ENCODE measurements at regions not wholly inside any gene's neighbourhood (a gene's known extent, or its start where the extent isn't known, plus 50 kb on each side); places are given as distances from the start of the nearest gene placed in this dataset.
"Not testable (repeated sequence)": the region's sequence is repeated elsewhere in the genome, so short reads cannot be mapped to it uniquely, and the experiment has no call there.

- no peak for DNase-seq
Observed at GRCh38 chr14:29982171-29982570, 54.5 kb upstream of the PRKD1 start.

GRCh38 chr14:29982993-29983392 lies 55.3 kb upstream of the PRKD1 start:
- DNase-seq = no peak

DNA sequence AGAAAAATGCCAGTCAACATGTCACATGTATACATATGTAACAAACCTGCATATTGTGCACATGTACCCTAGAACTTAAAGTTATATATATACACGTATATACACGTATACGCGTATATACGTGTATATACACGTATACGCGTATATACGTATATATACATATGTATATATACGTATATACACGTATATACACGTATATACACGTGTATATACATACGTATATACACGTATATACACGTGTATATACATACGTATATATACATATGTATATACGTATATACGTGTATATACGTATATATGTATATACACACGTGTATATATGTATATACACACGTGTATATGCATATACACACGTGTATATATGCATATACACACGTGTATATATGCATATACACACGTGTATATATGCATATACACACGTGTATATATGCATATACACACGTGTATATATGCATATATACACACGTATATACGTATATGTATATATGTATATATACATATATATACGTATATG lies 62.8 kb upstream of the PRKD1 start:
- DNase-seq = not testable (repeated sequence)

GRCh38 chr14:29990993-29991392 lies 63.3 kb upstream of the PRKD1 start:
- DNase-seq = no peak

GRCh38 chr14:29993143-29993542 lies 65.5 kb upstream of the PRKD1 start:
- DNase-seq = no peak

DNA sequence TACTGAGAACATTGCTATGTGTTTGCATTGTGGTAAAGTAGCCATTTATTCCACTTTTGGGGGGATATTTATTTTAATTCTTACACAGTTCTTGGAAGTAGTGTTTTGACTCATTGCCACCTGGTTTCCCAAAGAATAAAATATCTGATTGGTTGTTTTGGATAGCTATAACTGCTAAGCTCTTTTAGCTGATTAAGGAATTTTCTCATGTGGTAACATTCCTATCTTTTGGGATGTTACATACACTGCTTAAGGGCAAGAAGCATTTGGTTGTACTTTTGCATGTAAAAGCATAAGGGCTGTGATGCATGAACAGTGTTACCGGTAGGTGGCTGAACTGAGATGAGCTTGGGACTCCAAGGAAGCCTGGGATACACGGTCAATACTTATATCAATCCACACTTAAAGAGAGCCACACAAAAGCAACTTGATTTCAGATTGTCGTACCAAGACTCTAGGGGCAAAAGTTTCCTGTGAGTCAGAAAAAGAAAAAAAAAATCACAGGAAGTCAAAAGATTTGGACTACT lies 71.4 kb upstream of the PRKD1 start:
- no peak for DNase-seq

GRCh38 chr14:30002859-30003258 lies 75.2 kb upstream of the PRKD1 start:
- no peak for DNase-seq

DNA sequence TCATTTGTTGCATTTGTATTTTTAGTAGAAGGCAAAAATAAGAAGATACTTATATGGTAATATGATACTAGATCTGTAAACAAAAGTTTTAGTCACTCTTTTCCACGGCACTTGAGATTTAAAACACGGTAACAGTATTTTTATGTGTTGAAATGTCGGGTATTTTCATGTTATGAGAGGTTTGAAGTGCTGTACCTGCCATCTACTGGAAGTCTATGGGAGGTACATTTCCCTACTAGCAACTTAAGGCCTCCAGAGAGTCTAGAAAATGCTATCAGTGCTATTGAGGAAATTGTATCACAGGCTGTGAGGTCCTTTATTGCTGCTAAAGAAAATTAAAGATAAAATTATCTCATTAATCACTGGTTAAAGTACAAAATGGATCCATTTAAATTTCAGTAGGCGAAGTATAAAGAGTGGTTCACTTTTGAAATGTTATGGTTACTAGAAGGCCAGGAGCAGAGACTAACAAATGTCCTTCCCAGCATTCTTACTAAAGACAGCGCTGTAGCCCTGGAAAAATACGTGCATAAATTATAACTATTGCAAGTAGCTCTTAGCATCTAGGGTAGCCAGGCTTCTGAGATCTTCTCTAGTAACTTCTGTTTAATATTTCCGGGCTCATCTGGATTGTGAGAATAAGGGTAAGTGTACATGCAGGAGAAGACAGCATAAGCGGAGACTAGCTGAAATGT lies 77.6 kb upstream of the PRKD1 start:
- no peak for DNase-seq

DNA sequence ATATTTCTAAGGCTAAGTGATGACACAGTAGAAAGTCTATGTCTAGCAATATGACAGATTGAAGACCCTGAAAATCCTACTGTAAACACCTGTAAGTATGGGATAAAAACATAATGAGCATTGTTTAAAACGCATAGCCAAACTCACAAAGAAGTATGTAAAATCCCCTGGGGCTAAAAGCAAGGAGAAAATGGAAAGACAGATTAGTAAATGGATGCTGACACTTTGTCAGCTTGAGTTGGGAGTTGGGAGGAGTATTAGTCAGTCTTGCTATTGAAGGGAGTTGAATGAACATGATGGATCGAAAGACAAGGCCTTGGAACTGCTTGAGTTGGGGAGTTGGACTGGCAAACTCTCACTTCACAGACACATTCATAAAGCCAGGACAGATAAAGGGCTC lies 79.0 kb upstream of the PRKD1 start:
- no peak for DNase-seq

GRCh38 chr14:30015489-30015888 lies 87.8 kb upstream of the PRKD1 start:
- DNase-seq = no peak

GRCh38 chr14:30016002-30016401 lies 88.4 kb upstream of the PRKD1 start:
- DNase-seq = no peak

DNA sequence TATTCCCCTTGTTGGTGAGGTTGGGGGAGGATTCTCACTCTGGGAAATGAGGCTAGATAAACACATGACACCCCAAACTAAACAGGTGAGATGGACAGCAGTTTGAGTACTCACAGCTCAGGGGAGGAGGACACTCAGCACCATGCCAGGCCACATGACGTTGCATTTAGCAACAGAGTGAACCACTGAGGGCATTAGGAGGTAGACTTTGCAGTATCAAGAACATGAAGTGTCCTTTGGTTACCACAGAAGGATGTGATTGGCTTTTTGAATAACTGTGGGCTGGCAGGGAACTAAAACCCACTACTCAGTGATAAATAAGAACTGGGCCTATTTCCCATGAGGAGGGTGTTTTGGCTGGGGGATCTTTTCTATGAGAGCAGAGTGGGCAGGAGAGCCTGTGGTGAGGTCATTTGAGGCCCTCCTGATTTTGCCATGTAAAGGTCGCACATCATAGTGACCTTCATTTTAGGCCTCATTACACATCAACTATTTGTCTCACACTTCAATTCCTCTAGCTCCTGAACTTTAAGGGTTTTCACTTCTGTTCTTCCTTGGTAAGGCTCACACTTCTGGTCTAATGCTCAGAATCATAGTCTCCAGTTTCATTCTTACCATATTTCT lies 89.8 kb upstream of the PRKD1 start:
- no peak for DNase-seq

GRCh38 chr14:30020271-30020670 lies 92.6 kb upstream of the PRKD1 start:
- DNase-seq = no peak

GRCh38 chr14:30020687-30021086 lies 93.0 kb upstream of the PRKD1 start:
- DNase-seq = no peak

GRCh38 chr14:30023350-30023749 lies 95.7 kb upstream of the PRKD1 start:
- DNase-seq = not testable (repeated sequence)

DNA sequence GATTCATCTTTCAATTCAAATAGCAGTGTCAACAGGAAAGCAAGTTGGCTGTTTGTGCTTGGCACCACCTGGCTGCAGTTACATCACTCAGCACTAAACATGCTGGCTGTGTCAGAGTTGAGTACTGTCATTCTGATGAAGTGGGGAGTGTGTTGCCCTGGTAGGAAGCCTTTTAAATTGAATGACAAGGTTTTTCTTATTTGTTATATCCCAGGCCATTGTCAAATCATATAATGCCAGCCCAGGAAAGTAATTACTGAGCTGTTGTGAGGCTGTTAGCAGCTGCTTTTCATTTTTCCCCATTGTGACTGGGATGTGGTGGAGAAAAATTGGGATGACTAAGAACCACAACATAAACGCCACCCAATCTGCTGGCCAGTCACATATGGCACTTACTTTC lies 106.5 kb upstream of the PRKD1 start:
- DNase-seq = no peak

GRCh38 chr14:30035361-30035760 lies 107.7 kb upstream of the PRKD1 start:
- DNase-seq = no peak

GRCh38 chr14:30045720-30046119 lies 118.1 kb upstream of the PRKD1 start:
- no peak for DNase-seq

- DNase-seq = no peak
Observed at GRCh38 chr14:30053103-30053502, 125.5 kb upstream of the PRKD1 start.

DNA sequence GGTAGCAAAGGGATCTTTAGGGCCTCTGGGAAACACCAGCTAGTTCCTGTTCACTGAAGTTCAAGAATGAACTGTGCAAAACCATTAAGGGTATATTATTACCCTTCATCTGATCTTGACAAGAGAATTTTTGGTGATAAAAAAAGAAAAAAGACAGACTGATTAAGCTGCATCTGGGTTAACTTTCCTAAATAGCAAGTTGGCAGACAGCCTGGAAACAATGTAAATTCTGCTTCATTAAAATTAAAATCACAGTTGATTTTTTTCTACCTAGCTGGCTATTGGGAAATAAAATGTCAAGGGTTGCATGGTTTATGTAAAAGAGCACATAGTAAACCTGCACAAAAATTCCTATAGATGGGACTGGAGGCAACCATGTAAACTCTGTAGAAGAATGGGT lies 126.6 kb upstream of the PRKD1 start:
- no peak for DNase-seq

DNA sequence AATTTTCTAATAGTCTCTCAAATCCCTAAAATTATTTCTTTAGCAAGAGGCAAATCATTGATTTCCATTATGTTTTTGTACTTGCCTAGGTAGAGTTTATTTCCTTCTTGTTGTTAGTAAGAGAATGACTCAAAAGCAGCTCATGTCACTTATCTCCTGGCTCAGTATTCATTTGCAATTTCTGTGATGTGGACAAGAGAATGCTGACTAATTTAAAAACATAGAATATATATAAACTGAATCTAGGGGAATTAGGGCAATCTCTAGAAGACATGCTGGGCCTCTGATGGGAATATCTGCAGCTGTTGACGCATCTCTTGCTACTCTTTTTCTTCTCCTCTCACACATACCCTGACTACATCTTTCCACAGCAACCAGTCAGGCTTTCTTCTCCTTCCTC lies 130.8 kb upstream of the PRKD1 start:
- DNase-seq = no peak

GRCh38 chr14:30063746-30064145 lies 136.1 kb upstream of the PRKD1 start:
- DNase-seq = no peak

GRCh38 chr14:30064454-30064853 lies 136.8 kb upstream of the PRKD1 start:
- DNase-seq = no peak

- DNase-seq = no peak
Observed at GRCh38 chr14:30069536-30069935, 141.9 kb upstream of the PRKD1 start.

GRCh38 chr14:30072454-30072853 lies 144.8 kb upstream of the PRKD1 start:
- not testable (repeated sequence) for DNase-seq

Measured in activated CD8-positive, alpha-beta memory T cell treated with anti-CD3 and anti-CD28 coated beads, Interleukin-2, amount 50 U/mL, for 4 hours (primary cell).